AG08395 (cell line): ENCODE measurements at regions not wholly inside any gene's neighbourhood (a gene's known extent, or its start where the extent isn't known, plus 50 kb on each side); places are given as distances from the start of the nearest gene placed in this dataset.

Experiments
- DNase-seq: peaks from one replicate; pipeline ENCODE4 v3.0.0; 2012; ENCODE audit warnings: mixed read lengths, low spot score

- DNase-seq, result peak; percentile 35
Observed at GRCh38 chr10:24793648-24794379, 70.1 kb upstream of the ARHGAP21 start.

GRCh38 chr10:24792638-24793037 is 69.0 kb upstream of the ARHGAP21 start:
- DNase-seq, result no peak

GRCh38 chr10:24791084-24791726 is 67.5 kb upstream of the ARHGAP21 start:
- no peak for DNase-seq

GRCh38 chr10:24790599-24790998 is 66.9 kb upstream of the ARHGAP21 start:
- no peak for DNase-seq

- no peak for DNase-seq
Observed at GRCh38 chr10:24790073-24790472, 66.4 kb upstream of the ARHGAP21 start.

GRCh38 chr10:24784923-24785322 is 61.2 kb upstream of the ARHGAP21 start:
- no peak for DNase-seq

- no peak for DNase-seq
Observed at GRCh38 chr10:24784061-24784460, 60.4 kb upstream of the ARHGAP21 start.

- no peak for DNase-seq
Observed at GRCh38 chr10:24783504-24783903, 59.8 kb upstream of the ARHGAP21 start.

GRCh38 chr10:24779737-24780136 is 56.0 kb upstream of the ARHGAP21 start:
- no peak for DNase-seq

- DNase-seq, result no peak
Observed at GRCh38 chr10:24778298-24778697, 54.6 kb upstream of the ARHGAP21 start.

- DNase-seq, result no peak
Observed at GRCh38 chr10:24777196-24777595, 53.5 kb upstream of the ARHGAP21 start.

- no peak for DNase-seq
Observed at GRCh38 chr10:24773939-24774589, 50.4 kb upstream of the ARHGAP21 start.
